GM19372 (cell line): ENCODE measurements at regions not wholly inside any gene's neighbourhood (a gene's known extent, or its start where the extent isn't known, plus 50 kb on each side); places are given as distances from the start of the nearest gene placed in this dataset.
"Not testable (repeated sequence)": the region's sequence is repeated elsewhere in the genome, so short reads cannot be mapped to it uniquely, and the experiment has no call there.

ENCODE experiments used
- ATAC-seq: cut with Tn5 transposase; IDR thresholded peaks from one replicate; pipeline ENCODE4 v1.9.1; 2021; ENCODE audit warnings: mild to moderate bottlenecking, low read depth, moderate library complexity; ENCODE audit not compliant: unreplicated experiment

- ATAC-seq: no peak
Observed at GRCh38 chr10:89942217-89942616, 240.8 kb downstream of the KIF20B start.

GRCh38 chr10:89944138-89944537 is 242.7 kb downstream of the KIF20B start:
- no peak for ATAC-seq

GRCh38 chr10:89946106-89946505 is 244.7 kb downstream of the KIF20B start:
- ATAC-seq: no peak

- no peak for ATAC-seq
Observed at GRCh38 chr10:89949496-89949895, 248.1 kb downstream of the KIF20B start.

- ATAC-seq: no peak
Observed at GRCh38 chr10:89952325-89952724, 250.9 kb downstream of the KIF20B start.

GRCh38 chr10:89952751-89953150 is 251.4 kb downstream of the KIF20B start:
- no peak for ATAC-seq

- no peak for ATAC-seq
Observed at GRCh38 chr10:89954061-89954460, 252.7 kb downstream of the KIF20B start.

GRCh38 chr10:89954787-89955566 is 253.6 kb downstream of the KIF20B start:
- no peak for ATAC-seq

- no peak for ATAC-seq
Observed at GRCh38 chr10:89959433-89960110, 258.2 kb downstream of the KIF20B start.

GRCh38 chr10:89963451-89964102 is 262.2 kb downstream of the KIF20B start:
- no peak for ATAC-seq

- ATAC-seq: no peak
Observed at GRCh38 chr10:89966211-89966610, 264.8 kb downstream of the KIF20B start.

GRCh38 chr10:89973326-89973725 is 271.9 kb downstream of the KIF20B start:
- ATAC-seq: no peak

GRCh38 chr10:89975071-89975470 is 273.7 kb downstream of the KIF20B start:
- ATAC-seq: no peak

GRCh38 chr10:89975771-89976170 is 274.4 kb downstream of the KIF20B start:
- ATAC-seq: no peak

- no peak for ATAC-seq
Observed at GRCh38 chr10:89978081-89978480, 276.7 kb downstream of the KIF20B start.

GRCh38 chr10:89979726-89980125 is 278.3 kb downstream of the KIF20B start:
- no peak for ATAC-seq

GRCh38 chr10:89980166-89980565 is 278.8 kb downstream of the KIF20B start:
- no peak for ATAC-seq

- ATAC-seq: no peak
Observed at GRCh38 chr10:89981891-89982290, 280.5 kb downstream of the KIF20B start.

- ATAC-seq: no peak
Observed at GRCh38 chr10:89985446-89985845, 284.1 kb downstream of the KIF20B start.

- not testable (repeated sequence) for ATAC-seq
Observed at GRCh38 chr10:89988361-89988760, 287.0 kb downstream of the KIF20B start.

- ATAC-seq: peak; percentile 56
Observed at GRCh38 chr10:89992575-89992974, 291.2 kb downstream of the KIF20B start.
